ENCODE measurements at regions not wholly inside any gene's neighbourhood (a gene's known extent, or its start where the extent isn't known, plus 50 kb on each side); places are given as distances from the start of the nearest gene placed in this dataset.

- TF ChIP-seq CTCF (IDR thresholded peaks at IDR 0.05) (no peak), POLR2AphosphoS5 (IDR thresholded peaks at IDR 0.05) (no peak)
Observed at GRCh38 chr16:59259950-59260319, 525.8 kb upstream of the GOT2 start.

Measured in prostate gland (tissue), 2 donors.